SU-DHL-6 (cell line): ENCODE measurements at regions not wholly inside any gene's neighbourhood (a gene's known extent, or its start where the extent isn't known, plus 50 kb on each side); places are given as distances from the start of the nearest gene placed in this dataset.

Experiments
- H2AFZ ChIP-seq: fragments of 200-600 bp; sonication (generic); 2 replicates; pipeline ENCODE4 v1.6.1; 2014; ENCODE audit warnings: low read depth, mild to moderate bottlenecking, moderate library complexity, mixed read lengths, antibody characterized with exemption, low read length; ENCODE audit not compliant: severe bottlenecking
- H3F3A ChIP-seq: fragments of 200-600 bp; shearing (Covaris generic); 2 replicates; pipeline ENCODE4 v1.6.0; 2016; ENCODE audit warnings: antibody characterized with exemption, mild to moderate bottlenecking; ENCODE audit not compliant: insufficient read depth
- H3K27ac ChIP-seq: fragments of 200-600 bp; sonication (generic); 2 replicates; pipeline ENCODE4 v1.5.1; 2016; ENCODE audit warnings: low read depth, mild to moderate bottlenecking, low read length, moderate library complexity, mixed read lengths
- H3K27me3 ChIP-seq: fragments of 200-600 bp; sonication (generic), shearing (Covaris generic); 2 replicates; pipeline ENCODE4 v1.6.0; 2014; ENCODE audit warnings: mild to moderate bottlenecking, low read length
- H3K36me3 ChIP-seq: fragments of 200-600 bp; sonication (generic); 2 replicates; pipeline ENCODE4 v1.6.1; 2014; ENCODE audit warnings: mild to moderate bottlenecking, low read length, mixed read lengths
- H3K4me2 ChIP-seq: fragments of 300-600, 200-600 bp; shearing (Covaris generic), sonication (generic); 2 replicates; pipeline ENCODE4 v1.6.0; 2014; ENCODE audit warnings: low read length, low read depth, mild to moderate bottlenecking; ENCODE audit not compliant: poor library complexity, severe bottlenecking
- H3K4me3 ChIP-seq: fragments of 200-600 bp; sonication (generic); 2 replicates; pipeline ENCODE4 v1.5.1; 2014; ENCODE audit warnings: antibody characterized with exemption, low read length, mild to moderate bottlenecking, mixed read lengths; ENCODE audit not compliant: insufficient read depth, poor library complexity, severe bottlenecking
- H3K79me2 ChIP-seq: fragments of 200-600 bp; sonication (generic); 2 replicates; pipeline ENCODE4 v1.6.1; 2014; ENCODE audit warnings: mild to moderate bottlenecking, low read length, moderate library complexity; ENCODE audit not compliant: insufficient read depth
- H3K9ac ChIP-seq: fragments of 200-600 bp; sonication (generic); 2 replicates; pipeline ENCODE4 v1.7.0; 2014; ENCODE audit warnings: mild to moderate bottlenecking, low read length
- H3K9me2 ChIP-seq: fragments of 200-600 bp; sonication (generic); replicated peaks from 2 replicates; pipeline ENCODE4 v1.6.1; 2014; ENCODE audit warnings: low read length; ENCODE audit not compliant: insufficient read depth
- H3K9me3 ChIP-seq: fragments of 200-600 bp; sonication (generic); 2 replicates; pipeline ENCODE4 v1.6.1; 2014; ENCODE audit warnings: low read length, mixed read lengths; ENCODE audit not compliant: insufficient read depth
- H4K20me1 ChIP-seq: fragments of 200-600 bp; sonication (generic); 2 replicates; pipeline ENCODE4 v1.6.1; 2014; ENCODE audit warnings: low read depth, mild to moderate bottlenecking, antibody characterized with exemption, low read length, moderate library complexity, mixed read lengths
- CTCF ChIP-seq: fragments of 200-600 bp; sonication (generic); IDR thresholded peaks from one replicate; pipeline ENCODE4 v1.5.1; 2017; ENCODE audit warnings: antibody characterized with exemption, mild to moderate bottlenecking, low read length, moderate library complexity; ENCODE audit not compliant: insufficient read depth, poor library complexity, severe bottlenecking
- EZH2phosphoT487 ChIP-seq: fragments of 200-600 bp; sonication (generic), shearing (Covaris generic); conservative IDR thresholded peaks from 2 replicates; pipeline ENCODE4 v1.6.1; 2018; ENCODE audit warnings: mild to moderate bottlenecking, antibody characterized with exemption, low read length, moderate library complexity, mixed read lengths

- H3K9me3 ChIP-seq, result no peaks in the 10 kb centered on the region
- no peak overlapping the region for H3K4me2 ChIP-seq
- no peaks in the 10 kb centered on the region for H3K79me2 ChIP-seq
- H4K20me1 ChIP-seq, result no peaks in the 10 kb centered on the region
- H3K9me2 ChIP-seq, result no peaks in the 10 kb centered on the region
- no peak overlapping the region for H3K4me3 ChIP-seq
- TF ChIP-seq EZH2phosphoT487 (no peak), CTCF (no peak)
- H3F3A ChIP-seq, result no peaks in the 10 kb centered on the region
- no peak overlapping the region for H3K27ac ChIP-seq
- no peak overlapping the region for H3K9ac ChIP-seq
- no peaks in the 10 kb centered on the region for H3K27me3 ChIP-seq
- H3K36me3 ChIP-seq, result no peaks in the 10 kb centered on the region
- H2AFZ ChIP-seq, result no peak overlapping the region
Measured at GRCh38 chr11:82610671-82611070, 123.0 kb downstream of the FAM181B start.

GRCh38 chr11:82606738-82607137, 126.9 kb downstream of the FAM181B start:
- Histone ChIP-seq H3K4me2 (no peak overlapping the region), H3F3A (no peaks in the 10 kb centered on the region), H3K79me2 (no peaks in the 10 kb centered on the region), H3K27me3 (no peaks in the 10 kb centered on the region), H3K9me2 (no peaks in the 10 kb centered on the region), H4K20me1 (no peaks in the 10 kb centered on the region), H3K36me3 (no peaks in the 10 kb centered on the region), H3K9me3 (no peaks in the 10 kb centered on the region), H3K4me3 (no peak overlapping the region), H2AFZ (no peak overlapping the region), H3K9ac (no peak overlapping the region), H3K27ac (no peak overlapping the region)
- TF ChIP-seq CTCF, result no peak
- TF ChIP-seq EZH2phosphoT487, result no peak

GRCh38 chr11:82601711-82602110, 132.0 kb downstream of the FAM181B start:
- Histone ChIP-seq H2AFZ (no peak overlapping the region), H3F3A (no peaks in the 10 kb centered on the region), H3K9ac (no peak overlapping the region), H3K36me3 (no peaks in the 10 kb centered on the region), H3K4me2 (no peak overlapping the region), H3K27me3 (no peaks in the 10 kb centered on the region), H3K27ac (no peak overlapping the region), H4K20me1 (no peaks in the 10 kb centered on the region), H3K79me2 (no peaks in the 10 kb centered on the region), H3K4me3 (no peak overlapping the region), H3K9me2 (no peaks in the 10 kb centered on the region), H3K9me3 (no peaks in the 10 kb centered on the region)
- TF ChIP-seq EZH2phosphoT487, result no peak
- no peak for TF ChIP-seq CTCF
